Fibroblast of pulmonary artery (primary cell): ENCODE measurements at regions not wholly inside any gene's neighbourhood (a gene's known extent, or its start where the extent isn't known, plus 50 kb on each side); places are given as distances from the start of the nearest gene placed in this dataset.

Source experiments
- DNase-seq: peaks from one replicate; pipeline ENCODE4 v3.0.0-alpha.2; 2010; ENCODE audit warnings: low read depth
- H3K4me3 ChIP-seq: replicated peaks from 2 replicates; pipeline ENCODE4 v1.5.1; 2011; ENCODE audit warnings: low read depth, mild to moderate bottlenecking, control low read depth, low read length, moderate library complexity
- TF ChIP-seq, protein P1 (sequence below): IDR thresholded peaks from 2 replicates; pipeline ENCODE4 v1.5.1; 2011; ENCODE audit warnings: mild to moderate bottlenecking, control low read depth, low read length, inconsistent platforms; ENCODE audit errors: missing control alignments

- TF ChIP-seq, protein P1, sequence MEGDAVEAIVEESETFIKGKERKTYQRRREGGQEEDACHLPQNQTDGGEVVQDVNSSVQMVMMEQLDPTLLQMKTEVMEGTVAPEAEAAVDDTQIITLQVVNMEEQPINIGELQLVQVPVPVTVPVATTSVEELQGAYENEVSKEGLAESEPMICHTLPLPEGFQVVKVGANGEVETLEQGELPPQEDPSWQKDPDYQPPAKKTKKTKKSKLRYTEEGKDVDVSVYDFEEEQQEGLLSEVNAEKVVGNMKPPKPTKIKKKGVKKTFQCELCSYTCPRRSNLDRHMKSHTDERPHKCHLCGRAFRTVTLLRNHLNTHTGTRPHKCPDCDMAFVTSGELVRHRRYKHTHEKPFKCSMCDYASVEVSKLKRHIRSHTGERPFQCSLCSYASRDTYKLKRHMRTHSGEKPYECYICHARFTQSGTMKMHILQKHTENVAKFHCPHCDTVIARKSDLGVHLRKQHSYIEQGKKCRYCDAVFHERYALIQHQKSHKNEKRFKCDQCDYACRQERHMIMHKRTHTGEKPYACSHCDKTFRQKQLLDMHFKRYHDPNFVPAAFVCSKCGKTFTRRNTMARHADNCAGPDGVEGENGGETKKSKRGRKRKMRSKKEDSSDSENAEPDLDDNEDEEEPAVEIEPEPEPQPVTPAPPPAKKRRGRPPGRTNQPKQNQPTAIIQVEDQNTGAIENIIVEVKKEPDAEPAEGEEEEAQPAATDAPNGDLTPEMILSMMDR = no peak
- no peak overlapping the region for H3K4me3 ChIP-seq
- no peak for DNase-seq
These were observed 248.4 kb downstream of the RFC3 start for GRCh38 chr13:34066344-34066743.

- no peak overlapping the region for H3K4me3 ChIP-seq
- TF ChIP-seq, protein P1 = no peak
- DNase-seq = peak; percentile 15
These were observed 252.1 kb downstream of the RFC3 start for GRCh38 chr13:34070006-34070405.

DNA sequence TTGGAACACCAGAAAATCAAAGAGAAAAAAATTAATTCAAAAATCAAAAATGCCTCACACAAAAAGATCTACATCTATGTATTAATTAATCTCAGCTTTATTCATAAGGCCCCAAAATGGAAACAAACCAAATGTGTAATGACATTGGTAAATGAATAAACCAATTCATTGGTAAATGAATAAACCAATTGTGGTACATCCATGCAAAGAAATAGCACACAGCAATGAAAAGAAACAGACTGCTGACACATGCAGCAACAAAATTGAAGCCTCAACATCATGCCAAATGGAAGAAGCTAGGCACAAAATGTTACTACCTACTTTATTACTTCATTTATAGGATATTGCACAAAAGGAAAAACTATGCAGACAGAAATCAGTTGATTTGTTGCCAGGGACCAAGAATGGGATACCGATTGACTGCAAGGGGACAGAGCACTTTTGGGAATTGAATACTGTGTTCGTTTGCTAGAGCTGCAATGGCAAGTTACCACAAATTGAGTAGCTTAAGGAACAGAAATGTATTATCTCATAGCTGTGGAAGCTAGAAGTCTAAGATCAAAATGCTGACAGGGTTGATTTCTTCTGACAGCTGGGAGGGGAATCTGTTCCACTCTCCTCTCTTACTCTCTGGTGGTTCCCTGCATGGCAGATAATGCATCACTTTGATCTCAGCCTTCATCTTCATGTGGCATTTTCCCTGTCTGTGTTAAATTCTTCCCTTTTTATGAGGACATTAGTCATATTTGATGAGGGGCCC is 252.8 kb downstream of the RFC3 start:
- TF ChIP-seq, protein P1 = no peak
- no peak for DNase-seq

DNA sequence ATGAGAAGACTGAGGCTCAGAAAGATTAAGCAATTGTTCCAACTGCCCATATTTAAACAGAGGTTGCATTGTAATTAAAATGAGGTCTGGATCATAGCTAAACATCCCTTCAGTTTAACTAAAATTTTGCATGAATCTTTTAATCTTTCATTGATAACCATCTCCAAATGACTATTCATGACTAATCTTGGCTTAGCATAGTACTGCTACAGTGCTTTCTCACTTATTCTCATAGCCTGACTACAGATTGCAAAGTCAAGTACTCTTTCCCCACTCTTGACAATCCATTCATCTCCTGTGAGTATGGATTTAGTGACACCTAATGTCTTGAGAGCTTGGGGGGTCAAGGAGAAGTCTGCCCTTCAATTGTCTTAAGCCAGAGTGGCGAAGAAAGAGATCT is 258.4 kb downstream of the RFC3 start:
- TF ChIP-seq, protein P1 = no peak
- no peak overlapping the region for H3K4me3 ChIP-seq
- no peak for DNase-seq

More for the DNA sequence above, 252.8 kb downstream of the RFC3 start:
- no peak overlapping the region for H3K4me3 ChIP-seq

GRCh38 chr13:34076943-34077703 is 259.2 kb downstream of the RFC3 start:
- no peak overlapping the region for H3K4me3 ChIP-seq
- TF ChIP-seq, protein P1 = peak; percentile 71
- peak; percentile 56 for DNase-seq

- no peak overlapping the region for H3K4me3 ChIP-seq
- TF ChIP-seq, protein P1 = no peak
- no peak for DNase-seq
These were observed 260.5 kb downstream of the RFC3 start for GRCh38 chr13:34078334-34078999.
